ACHN (cell line): ENCODE measurements at regions not wholly inside any gene's neighbourhood (a gene's known extent, or its start where the extent isn't known, plus 50 kb on each side); places are given as distances from the start of the nearest gene placed in this dataset.
"Not testable (repeated sequence)": the region's sequence is repeated elsewhere in the genome, so short reads cannot be mapped to it uniquely, and the experiment has no call there.

ENCODE experiments used
- DNase-seq: peaks from one replicate; pipeline ENCODE4 v3.0.0-alpha.2; 2015
- in situ Hi-C: cut with HindIII; loops from 2 replicates; pipeline ENCODE4 v1.10.0; 2017; ENCODE audit warnings: low sequenced_read_pairs, low pct_ligation_motif_present, low pct_unique_long_range_greater_than_20kb

- DNase-seq = no peak
- in situ Hi-C loops = no loop called here
Measured at GRCh38 chr3:187880851-187881250, 135.6 kb upstream of the BCL6 start.

GRCh38 chr3:187888701-187889100, 143.4 kb upstream of the BCL6 start:
- in situ Hi-C loops = no loop called here
- no peak for DNase-seq

- in situ Hi-C loops = no loop called here
- no peak for DNase-seq
Measured at GRCh38 chr3:187889106-187889505, 143.8 kb upstream of the BCL6 start.

- DNase-seq = no peak
- in situ Hi-C loops = no loop called here
Measured at GRCh38 chr3:187889601-187890404, 144.5 kb upstream of the BCL6 start.

- DNase-seq, in situ Hi-C loops: not testable (repeated sequence)
Measured at GRCh38 chr3:187890405-187890752, 145.1 kb upstream of the BCL6 start.

- in situ Hi-C loops = no loop called here
- DNase-seq = no peak
Measured at GRCh38 chr3:187896646-187897045, 151.4 kb upstream of the BCL6 start.

- in situ Hi-C loops = no loop called here
- DNase-seq = no peak
Measured at GRCh38 chr3:187899246-187899645, 154.0 kb upstream of the BCL6 start.

- DNase-seq = no peak
- in situ Hi-C loops = no loop called here
Measured at GRCh38 chr3:187900993-187901755, 155.9 kb upstream of the BCL6 start.

GRCh38 chr3:187902041-187902471, 156.8 kb upstream of the BCL6 start:
- in situ Hi-C loops = no loop called here
- no peak for DNase-seq

- DNase-seq = no peak
- in situ Hi-C loops = no loop called here
Measured at GRCh38 chr3:187902936-187903335, 157.7 kb upstream of the BCL6 start.

- in situ Hi-C loops = no loop called here
- no peak for DNase-seq
Measured at GRCh38 chr3:187903697-187904096, 158.4 kb upstream of the BCL6 start.

GRCh38 chr3:187906416-187906815, 161.1 kb upstream of the BCL6 start:
- in situ Hi-C loops = no loop called here
- no peak for DNase-seq

- DNase-seq = no peak
- in situ Hi-C loops = no loop called here
Measured at GRCh38 chr3:187906920-187907319, 161.7 kb upstream of the BCL6 start.

GRCh38 chr3:187909866-187910265, 164.6 kb upstream of the BCL6 start:
- in situ Hi-C loops = no loop called here
- DNase-seq = no peak

GRCh38 chr3:187912007-187912406, 166.7 kb upstream of the BCL6 start:
- DNase-seq = no peak
- in situ Hi-C loops = no loop called here

- no peak for DNase-seq
- in situ Hi-C loops = no loop called here
Measured at GRCh38 chr3:187913617-187914033, 168.4 kb upstream of the BCL6 start.

GRCh38 chr3:187914231-187914630, 169.0 kb upstream of the BCL6 start:
- in situ Hi-C loops = no loop called here
- DNase-seq = no peak

GRCh38 chr3:187916072-187916471, 170.8 kb upstream of the BCL6 start:
- in situ Hi-C loops = no loop called here
- no peak for DNase-seq

- in situ Hi-C loops = no loop called here
Measured at GRCh38 chr3:187918081-187918644, 172.9 kb upstream of the BCL6 start.

GRCh38 chr3:187919048-187919447, 173.8 kb upstream of the BCL6 start:
- DNase-seq = no peak
- in situ Hi-C loops = no loop called here

More at GRCh38 chr3:187918081-187918644, 172.9 kb upstream of the BCL6 start:
- no peak for DNase-seq
